GM19025 (cell line): ENCODE measurements at regions not wholly inside any gene's neighbourhood (a gene's known extent, or its start where the extent isn't known, plus 50 kb on each side); places are given as distances from the start of the nearest gene placed in this dataset.
"Not testable (repeated sequence)": the region's sequence is repeated elsewhere in the genome, so short reads cannot be mapped to it uniquely, and the experiment has no call there.

Experiments
- ATAC-seq: cut with Tn5 transposase; IDR thresholded peaks from one replicate; pipeline ENCODE4 v1.9.1; 2021; ENCODE audit warnings: mild to moderate bottlenecking, low read depth, moderate library complexity; ENCODE audit not compliant: unreplicated experiment

DNA sequence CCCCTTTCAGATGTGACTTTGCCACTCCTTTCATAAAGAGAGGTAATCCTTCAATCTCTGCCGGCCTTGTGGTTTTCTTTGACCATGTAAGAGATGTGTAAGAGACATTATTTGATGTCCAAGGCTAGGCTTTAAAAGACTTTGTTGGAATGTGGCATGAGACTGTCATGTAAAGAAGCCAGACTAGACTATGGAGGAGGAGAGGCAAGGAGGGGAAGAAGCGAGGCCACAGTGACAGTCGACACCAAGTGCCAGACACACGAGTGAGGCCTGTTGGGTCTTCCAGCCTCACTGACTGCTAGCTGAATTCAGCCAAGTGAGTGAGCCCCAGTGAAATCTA lies 1013.3 kb downstream of the MAT2B start:
- no peak for ATAC-seq

DNA sequence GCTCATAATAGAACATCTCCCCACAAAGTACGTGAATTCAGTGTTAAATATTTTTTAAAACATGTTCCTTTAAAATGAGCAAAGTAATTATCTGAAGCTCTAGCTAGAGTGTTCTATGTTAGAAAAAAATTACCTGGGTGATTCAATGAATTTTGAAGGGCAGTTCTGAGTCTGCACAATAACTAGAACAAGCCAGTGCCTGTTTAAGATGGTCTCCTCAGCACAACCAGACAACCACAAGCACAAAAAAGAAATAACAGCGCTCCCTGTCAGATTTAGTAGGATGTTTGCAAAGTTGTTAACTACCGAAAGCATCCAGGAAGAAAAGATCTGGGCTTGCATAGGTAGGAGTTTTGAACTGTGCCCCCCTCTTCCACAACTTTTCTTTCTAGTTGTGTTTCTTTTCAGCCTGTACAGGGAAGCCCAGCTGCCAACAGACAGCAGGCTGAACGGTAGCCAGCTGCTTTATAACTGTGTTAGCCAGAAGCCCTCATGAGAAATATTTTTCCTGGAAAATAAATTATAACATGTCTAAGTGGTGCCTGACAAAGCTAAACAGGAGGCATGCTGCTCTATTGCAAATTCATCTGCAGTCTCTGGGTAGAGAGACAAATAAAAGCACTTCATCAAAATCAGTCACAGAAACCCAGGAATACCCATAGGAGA lies 1026.9 kb downstream of the MAT2B start:
- ATAC-seq = no peak

DNA sequence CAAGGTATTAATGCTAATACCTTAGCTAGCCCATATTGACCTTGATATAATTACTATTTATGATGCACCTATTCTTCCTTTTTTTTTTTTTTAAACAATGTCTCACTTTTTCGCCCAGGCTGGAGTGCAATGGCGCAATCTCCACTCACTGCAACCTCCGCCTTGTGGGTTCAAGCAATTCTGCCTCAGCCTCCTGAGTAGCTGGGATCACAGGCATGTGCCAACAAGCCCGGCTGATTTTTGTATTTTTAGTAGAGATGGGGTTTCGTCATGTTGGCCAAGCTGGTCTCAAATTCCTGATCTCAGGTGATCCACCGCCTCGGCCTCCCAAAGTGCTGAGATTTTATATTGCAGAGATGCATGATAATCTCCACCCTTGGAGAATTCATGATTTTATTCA lies 1028.0 kb downstream of the MAT2B start:
- ATAC-seq = not testable (repeated sequence)

DNA sequence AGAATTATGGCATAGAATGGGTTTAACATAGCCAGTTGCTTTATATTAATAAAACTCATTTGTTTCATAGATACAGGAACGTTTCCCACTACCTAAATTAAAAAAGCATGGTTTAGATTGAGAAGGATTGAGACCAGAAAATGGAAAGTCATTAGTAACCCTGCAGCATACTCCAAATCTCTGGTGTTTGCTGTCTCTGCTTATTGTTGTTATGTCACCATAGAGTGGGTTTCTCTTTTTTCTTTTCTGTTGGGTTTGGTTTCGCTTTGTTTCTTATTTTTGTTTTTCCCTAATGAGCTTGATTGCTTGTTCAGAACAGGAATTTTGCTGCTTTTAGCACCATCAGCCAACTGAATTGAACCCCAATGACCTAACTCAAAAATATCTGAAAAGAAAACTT lies 1034.8 kb downstream of the MAT2B start:
- no peak for ATAC-seq

DNA sequence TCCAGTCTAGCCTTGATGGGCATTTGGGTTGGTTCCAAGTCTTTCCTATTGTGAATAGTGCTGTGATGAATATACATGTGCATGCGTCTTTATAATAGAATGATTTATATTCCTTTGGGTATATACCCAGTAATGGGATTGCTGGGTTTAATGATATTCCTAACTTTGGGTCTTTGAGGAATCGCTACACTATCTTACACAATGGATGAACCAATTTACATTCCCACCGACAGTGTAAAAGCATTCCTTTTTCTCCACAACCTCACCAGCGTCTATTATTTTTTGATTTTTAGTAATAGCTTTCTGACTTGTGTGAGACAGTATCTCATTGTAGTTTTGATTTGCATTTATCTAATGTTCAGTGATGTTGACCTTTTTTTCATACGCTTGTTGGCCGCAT lies 1040.1 kb downstream of the MAT2B start:
- ATAC-seq = no peak

DNA sequence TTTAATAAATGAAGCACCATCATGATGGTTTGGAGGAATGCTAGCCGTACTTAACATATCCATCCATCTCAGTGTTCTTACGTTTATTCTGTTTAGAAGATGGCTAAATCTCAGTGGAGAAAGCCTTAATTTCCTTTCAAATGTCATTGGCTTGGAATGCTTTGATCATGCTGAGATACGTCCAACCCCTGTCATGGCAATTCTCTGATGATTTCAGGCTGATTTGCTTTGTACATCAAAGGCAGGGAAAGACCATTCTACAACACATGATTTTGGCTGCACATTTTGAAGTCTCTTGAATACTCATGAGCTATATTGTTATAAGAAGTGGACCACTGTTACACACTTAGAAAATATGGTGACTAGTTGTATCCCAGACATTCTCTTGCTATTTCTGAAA lies 1048.4 kb downstream of the MAT2B start:
- no peak for ATAC-seq

DNA sequence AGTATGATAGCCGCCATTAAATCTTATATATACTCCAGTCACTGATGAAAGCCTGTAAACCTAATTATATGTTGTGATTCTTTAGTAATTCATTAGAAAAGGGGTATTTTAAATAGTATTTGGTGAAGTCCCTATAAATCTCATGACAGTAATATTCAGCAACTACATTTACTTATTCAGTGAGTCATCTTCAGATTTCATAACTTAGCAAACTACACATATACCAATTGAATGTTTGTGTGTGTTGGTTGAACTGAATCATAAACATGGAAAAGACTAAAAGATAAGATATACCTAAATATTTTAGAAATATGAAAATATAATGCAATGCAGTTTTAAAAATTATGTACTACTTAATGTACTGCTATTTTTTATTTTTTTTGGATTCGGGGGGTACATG lies 1050.4 kb downstream of the MAT2B start:
- no peak for ATAC-seq

DNA sequence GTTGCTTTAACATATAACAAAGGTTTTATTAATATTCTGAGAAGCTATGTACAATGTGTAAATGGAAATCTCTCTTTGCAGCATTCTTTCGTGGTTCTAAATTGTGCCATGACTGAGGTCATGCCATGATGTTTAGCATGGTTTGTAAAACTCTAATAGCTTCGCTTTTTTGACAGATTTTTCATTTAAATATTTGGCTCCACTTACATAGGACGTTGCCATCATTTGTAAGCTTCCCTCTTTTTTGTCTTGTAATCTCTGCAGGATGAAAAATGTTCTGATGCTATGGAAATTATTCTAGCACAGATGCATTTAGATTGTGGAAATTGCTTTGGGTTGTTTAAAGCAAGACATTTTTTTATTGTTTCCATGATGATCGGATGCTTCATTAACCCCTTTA lies 1054.8 kb downstream of the MAT2B start:
- no peak for ATAC-seq

DNA sequence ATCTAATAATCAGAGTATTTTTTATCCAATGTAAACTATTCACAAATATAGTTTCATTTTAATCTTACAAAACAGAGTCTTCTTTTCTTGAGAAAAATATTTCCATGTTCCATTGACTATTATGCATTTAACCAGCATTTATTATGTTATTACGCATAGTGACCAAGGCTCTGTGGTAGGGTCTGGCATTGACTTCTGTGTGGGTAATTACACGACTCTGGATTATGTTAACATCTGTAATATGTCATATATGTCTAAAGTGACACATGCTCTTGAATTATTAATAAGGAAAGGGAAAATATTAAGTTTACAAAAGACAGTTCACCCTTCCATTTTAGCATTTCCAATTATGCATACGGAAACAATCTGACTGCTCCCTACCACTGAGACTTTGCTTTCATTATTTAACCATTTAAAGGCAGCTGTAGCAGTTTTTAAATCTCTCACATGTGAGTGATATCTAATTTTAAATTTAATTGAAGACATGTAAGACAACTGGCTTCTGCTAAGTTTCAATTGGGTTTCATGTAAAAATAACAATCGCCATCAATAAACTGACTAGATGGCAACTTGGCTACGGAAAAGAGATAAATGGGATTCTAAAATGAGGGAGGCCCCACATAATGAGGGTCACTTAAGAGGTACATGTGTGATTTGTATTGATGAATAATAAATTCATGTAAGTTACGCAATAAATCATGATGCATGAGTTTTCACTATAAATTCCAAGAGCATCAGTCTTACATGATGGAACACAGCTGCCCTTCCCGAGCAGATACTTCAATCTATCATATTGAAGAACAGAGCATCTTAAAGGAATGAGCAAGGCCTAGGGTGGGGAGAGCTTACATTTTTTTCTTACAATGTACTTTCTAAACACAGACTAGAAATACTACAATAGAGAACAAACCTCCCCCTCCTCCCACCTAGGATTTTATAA lies 1056.8 kb downstream of the MAT2B start:
- no peak for ATAC-seq

DNA sequence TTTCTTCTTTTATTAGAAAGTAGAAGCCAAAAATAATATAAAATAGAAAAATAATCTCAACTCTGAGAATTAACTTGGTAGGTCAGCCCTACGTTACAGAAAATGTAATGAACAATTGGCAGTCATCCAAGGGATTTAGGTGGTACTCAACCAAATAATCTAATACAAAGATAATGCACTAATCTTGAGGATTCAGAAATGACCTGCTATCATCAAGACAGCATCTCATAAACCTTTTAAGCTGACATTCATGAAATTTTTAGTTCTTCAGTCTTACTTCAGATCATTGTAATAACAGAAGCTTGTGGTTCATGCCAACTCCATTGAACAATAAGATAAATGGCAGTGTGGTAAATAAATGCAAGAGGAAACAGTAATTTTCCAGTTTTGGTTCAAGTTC lies 1058.0 kb downstream of the MAT2B start:
- ATAC-seq = no peak

DNA sequence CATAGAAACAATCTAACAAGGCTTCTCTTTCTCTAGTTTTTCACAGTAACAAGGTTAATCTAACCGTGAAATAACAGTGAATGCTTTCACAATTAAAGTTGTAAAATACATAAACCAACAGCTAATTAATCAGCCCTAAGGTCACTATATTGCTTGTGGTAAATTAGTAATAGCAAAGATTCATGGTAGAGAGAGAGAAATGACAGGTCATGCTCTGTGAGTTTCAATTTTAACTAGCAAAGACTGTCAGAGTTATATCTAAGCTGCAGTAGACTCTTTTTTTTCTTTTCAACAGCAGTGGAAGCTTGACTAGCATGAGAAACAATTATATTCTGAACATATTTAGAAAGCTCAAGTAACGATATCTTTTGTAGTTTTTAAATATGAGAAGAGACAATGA lies 1068.0 kb downstream of the MAT2B start:
- no peak for ATAC-seq

DNA sequence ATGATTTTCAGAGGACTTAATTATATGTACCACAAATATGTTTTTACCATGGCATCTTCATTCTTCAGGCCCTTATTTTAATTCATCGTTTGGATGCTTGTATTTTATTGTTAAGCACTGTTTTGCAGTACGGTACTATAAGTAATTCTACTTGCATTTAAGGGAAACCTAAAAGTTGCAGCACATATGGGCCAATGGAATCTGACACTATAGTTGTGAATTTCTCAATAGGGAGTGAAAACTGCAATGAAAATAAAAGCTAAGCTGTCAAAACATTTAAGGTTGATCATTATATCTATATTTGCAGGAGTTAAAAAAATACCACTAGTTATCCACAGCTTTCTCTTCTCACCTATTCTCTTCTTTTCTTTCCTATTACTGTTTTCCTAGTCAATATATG lies 1071.8 kb downstream of the MAT2B start:
- no peak for ATAC-seq

DNA sequence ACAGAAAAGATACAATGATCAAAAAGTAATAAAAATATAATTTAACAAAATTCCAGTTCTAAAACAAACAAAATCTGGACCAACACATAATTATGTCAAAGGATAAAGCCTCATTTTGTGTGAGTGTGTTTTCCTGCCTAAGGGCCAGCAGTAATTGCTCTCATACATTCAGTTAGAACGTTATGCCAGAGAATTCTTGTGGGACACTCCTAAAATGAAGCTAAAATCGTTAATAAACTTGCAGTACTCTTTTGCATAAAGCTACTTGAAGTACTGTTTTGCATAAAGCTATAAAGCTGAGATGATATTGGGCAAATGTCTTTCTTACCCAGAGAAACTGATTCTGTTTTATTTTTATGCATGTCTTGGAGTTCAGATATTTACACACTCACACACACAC lies 1072.3 kb downstream of the MAT2B start:
- no peak for ATAC-seq

DNA sequence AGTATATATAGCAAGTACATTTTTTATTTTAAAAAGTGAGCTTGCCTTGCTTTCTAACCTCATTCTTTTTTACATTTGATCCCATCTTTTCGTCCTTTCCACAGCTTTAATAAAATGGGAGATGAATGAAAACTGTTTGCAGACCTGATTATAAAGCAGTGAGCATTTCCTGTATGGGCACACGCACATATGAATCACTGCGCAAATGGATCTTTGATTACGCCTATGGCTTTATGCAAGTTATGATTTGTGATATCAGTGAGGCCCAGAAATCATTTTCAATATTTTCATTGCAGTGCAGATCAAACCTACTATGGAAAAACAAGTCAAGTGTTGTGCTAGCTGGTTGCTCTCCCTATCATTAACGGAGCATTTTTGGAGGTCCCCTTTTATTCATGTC lies 1073.0 kb downstream of the MAT2B start:
- no peak for ATAC-seq

DNA sequence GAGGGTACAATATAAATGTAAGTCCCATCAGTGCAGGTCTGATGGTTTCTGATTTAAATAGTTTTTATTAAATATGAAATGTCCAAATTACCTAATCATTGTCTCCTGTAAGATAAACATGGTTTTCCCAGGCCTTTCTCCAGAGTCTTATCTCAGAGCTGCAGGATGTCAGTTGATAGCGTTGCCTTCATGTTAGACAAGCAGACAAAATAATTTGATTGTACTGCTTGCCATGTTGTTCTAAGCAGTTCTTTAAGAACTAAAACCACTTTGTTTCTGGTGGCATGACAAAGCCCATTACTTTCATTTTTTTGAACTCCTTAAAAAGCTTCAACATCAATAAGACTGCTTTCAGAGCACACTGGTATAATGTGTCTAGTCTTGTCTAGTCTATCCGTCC lies 1073.5 kb downstream of the MAT2B start:
- ATAC-seq = no peak

DNA sequence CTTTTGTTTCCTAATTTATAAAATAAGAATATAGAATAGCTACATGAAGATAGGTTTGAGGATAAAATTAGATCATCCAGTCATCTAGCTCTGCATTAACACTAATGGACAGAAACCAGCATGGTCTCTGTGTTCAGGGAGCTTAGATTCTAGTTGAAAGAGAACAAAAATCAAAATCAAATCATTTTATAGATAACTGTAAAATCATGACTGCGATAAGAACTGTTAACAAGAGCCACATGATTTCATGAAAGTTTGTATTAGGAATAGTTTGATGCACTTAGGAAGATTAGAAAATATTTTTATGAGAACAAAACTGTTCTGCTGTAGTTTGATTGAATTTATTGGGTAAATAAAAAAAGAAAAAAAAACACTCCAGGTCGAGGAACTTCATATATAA lies 1074.7 kb downstream of the MAT2B start:
- no peak for ATAC-seq

DNA sequence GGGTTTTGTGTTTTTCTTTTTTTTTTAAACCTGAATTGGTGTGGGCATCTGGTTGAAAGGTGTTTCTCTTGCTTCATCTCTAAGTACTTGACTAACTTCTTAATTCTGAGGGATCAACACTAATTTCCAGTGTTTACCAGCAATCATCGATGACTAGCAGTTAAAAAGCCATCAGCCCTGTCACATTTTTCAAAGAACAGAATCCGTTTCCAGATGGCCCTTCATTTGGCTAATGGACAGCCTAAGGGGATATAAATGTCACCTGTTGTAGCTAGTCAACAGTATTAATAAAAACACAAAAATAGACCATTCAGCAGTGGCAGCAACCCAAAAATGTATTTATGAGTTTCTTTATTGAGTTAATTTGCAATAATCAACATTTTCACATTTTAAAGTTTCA lies 1076.5 kb downstream of the MAT2B start:
- no peak for ATAC-seq

DNA sequence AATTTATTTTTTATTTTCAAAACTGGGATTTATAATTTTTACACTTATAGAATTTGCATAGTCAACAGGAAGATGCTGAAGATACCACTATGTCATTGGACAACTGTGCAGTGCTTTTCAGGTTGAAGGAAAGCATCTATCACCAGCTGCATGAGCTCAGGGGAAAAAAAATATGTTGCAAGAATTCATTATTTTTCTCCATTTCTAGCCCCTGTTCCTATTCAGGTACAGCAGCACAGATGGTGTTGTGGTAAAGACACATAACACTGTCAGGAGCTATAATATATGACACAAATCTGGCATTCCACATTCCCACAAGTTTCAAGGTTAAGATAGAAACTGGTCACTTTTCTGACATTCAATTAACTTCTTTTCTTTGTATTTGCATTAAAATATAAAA lies 1088.6 kb downstream of the MAT2B start:
- no peak for ATAC-seq

DNA sequence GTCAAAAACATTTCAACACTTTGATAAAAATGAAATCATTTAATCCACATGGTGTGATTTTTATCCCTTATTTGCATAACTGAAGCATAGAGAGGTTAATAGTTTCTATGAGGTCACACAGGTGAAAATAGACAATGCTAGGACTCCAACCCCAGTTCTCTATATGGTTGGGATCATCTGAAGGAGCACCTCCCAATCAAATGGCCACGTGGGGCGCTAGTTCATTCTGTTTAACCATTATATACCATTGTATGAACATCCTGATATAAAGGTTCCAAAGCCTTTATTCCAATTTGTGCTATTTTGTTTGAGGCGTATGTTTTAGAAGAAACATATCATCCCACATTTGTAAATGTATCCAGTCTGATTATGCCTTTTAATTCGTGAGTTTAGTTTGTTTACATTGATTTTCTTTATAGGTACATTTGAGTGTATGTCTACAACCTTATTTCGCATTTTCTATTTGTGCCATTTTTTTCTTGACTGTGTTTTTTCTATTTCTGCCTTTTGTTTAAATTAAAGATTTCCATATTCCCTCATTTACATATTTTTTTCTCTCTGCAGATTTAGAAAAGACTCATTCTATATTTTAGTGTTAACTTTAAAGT lies 1092.0 kb downstream of the MAT2B start:
- peak; percentile 88 for ATAC-seq

DNA sequence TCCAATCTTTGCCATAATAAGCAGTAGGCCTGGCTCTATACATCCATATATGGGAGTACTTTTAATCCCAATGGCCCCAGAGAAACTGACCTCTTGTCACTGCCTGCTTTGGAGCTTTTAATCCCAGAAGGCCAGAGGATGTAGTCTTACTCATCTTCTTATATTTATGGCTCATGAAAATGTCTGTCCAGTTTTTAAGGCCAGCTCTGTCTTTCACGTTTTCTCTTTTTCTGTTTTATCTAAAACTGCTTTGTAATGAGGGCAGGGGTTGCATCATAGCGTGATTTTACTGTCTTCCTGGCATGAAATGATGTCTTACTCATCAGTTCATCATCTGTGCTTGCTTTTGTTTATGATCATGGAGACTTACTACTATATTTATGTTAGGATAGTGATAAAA lies 1094.9 kb downstream of the MAT2B start:
- ATAC-seq = no peak

DNA sequence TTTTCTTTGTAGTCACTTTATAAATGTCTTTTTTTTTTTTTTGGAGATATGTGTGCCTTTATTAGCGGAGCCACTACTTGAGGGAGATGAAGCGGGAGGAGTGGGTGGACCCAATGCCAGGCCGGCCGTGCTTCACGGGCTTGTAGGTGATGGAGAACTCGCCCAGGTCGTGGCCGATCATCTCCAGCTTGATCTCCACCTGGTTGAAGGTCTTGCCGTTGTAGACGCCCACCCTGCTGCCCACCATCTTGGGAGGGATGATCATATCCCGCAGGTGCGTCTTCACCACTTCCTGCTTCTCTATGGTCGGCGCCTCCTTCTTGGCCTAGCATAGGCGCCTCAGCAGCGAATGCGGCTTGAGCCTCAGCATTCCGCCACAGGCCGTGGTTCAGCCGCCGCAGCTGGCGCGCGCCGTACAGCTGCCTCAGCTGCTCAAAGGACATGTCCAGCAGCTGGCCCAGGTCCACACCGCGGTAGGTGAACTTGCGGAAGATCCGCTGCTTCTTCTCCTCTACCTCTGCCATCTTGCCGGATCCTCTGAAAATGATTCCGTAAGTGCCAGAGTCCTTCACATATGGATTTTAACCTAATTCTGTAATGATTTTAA lies 1095.6 kb downstream of the MAT2B start:
- ATAC-seq = no peak
